Head of caudate nucleus (tissue), 42 donors: ENCODE measurements at regions not wholly inside any gene's neighbourhood (a gene's known extent, or its start where the extent isn't known, plus 50 kb on each side); places are given as distances from the start of the nearest gene placed in this dataset.
"Not testable (repeated sequence)": the region's sequence is repeated elsewhere in the genome, so short reads cannot be mapped to it uniquely, and the experiment has no call there.

ENCODE experiments used
- DNase-seq, 42 donors: peaks; one replicate each; pipeline versions ENCODE4 v3.0.0 to v3.0.0-alpha.2; 2020 to 2021; ENCODE audit warnings: mixed read lengths in 7 of 42
- intact Hi-C: fragments of 100-400 bp; cut with DNase I; formaldehyde crosslinking; loops from one replicate; pipeline ENCODE4 v1.15.0; 2022

GRCh38 chr3:177352424-177352823 lies 155.1 kb upstream of the TBL1XR1 start:
- intact Hi-C loops: no loop called here

GRCh38 chr3:177353140-177353539 lies 155.9 kb upstream of the TBL1XR1 start:
- intact Hi-C loops: no loop called here
- no peak for DNase-seq

More at GRCh38 chr3:177352424-177352823, 155.1 kb upstream of the TBL1XR1 start:
- DNase-seq: no peak

GRCh38 chr3:177353879-177354278 lies 156.6 kb upstream of the TBL1XR1 start:
- DNase-seq, intact Hi-C loops: not testable (repeated sequence)

GRCh38 chr3:177354466-177354865 lies 157.2 kb upstream of the TBL1XR1 start:
- intact Hi-C loops: no loop called here
- DNase-seq: no peak

- peak in 1 of 42 donors; percentile 25 for DNase-seq
- intact Hi-C loops: loop anchor here (5.0 kb wide), 1 partner anchor 299 kb away; no protein-coding TSS in a partner anchor
These were observed 158.8 kb upstream of the TBL1XR1 start for GRCh38 chr3:177356113-177356512.

- intact Hi-C loops: loop anchor here (5.0 kb wide), 1 partner anchor 300 kb away; no protein-coding TSS in a partner anchor
- DNase-seq: no peak
These were observed 159.7 kb upstream of the TBL1XR1 start for GRCh38 chr3:177356952-177357351.

GRCh38 chr3:177357352-177358090 lies 160.2 kb upstream of the TBL1XR1 start:
- intact Hi-C loops: loop anchor here (5.0 kb wide), 1 partner anchor 300 kb away; no protein-coding TSS in a partner anchor
- DNase-seq: peak in 3 of 42 donors; percentile 19 to 48 (median 40)

GRCh38 chr3:177358091-177358976 lies 161.1 kb upstream of the TBL1XR1 start:
- intact Hi-C loops: loop anchor here (5.0 kb wide), 1 partner anchor 301 kb away; no protein-coding TSS in a partner anchor
- DNase-seq: peak in 39 of 42 donors; percentile 13 to 70 (median 47)

GRCh38 chr3:177358977-177359592 lies 161.8 kb upstream of the TBL1XR1 start:
- peak in 35 of 42 donors; percentile 22 to 70 (median 41) for DNase-seq

GRCh38 chr3:177359593-177360357 lies 162.5 kb upstream of the TBL1XR1 start:
- intact Hi-C loops: loop anchor here (1.0 to 10.0 kb wide), 6 partner anchors 115 to 418 kb away; partner anchors contain the start of gene TBL1XR1
- DNase-seq: peak; percentile 86 to 98 (median 94)

More at GRCh38 chr3:177358977-177359592, 161.8 kb upstream of the TBL1XR1 start:
- intact Hi-C loops: loop anchor here (1.0 to 5.0 kb wide), 2 partner anchors 162 to 302 kb away; partner anchors contain the start of gene TBL1XR1

- intact Hi-C loops: loop anchor here (5.0 to 10.0 kb wide), 4 partner anchors 113 to 416 kb away; no protein-coding TSS in a partner anchor
- DNase-seq: peak in 4 of 42 donors; percentile 12 to 47 (median 20)
These were observed 164.0 kb upstream of the TBL1XR1 start for GRCh38 chr3:177361081-177361938.

GRCh38 chr3:177362626-177363025 lies 165.3 kb upstream of the TBL1XR1 start:
- peak in 1 of 42 donors; percentile 42 for DNase-seq
- intact Hi-C loops: loop anchor here (5.0 to 10.0 kb wide), 4 partner anchors 112 to 415 kb away; no protein-coding TSS in a partner anchor

- intact Hi-C loops: loop anchor here (5.0 to 10.0 kb wide), 4 partner anchors 111 to 413 kb away; no protein-coding TSS in a partner anchor
- DNase-seq: no peak
These were observed 167.0 kb upstream of the TBL1XR1 start for GRCh38 chr3:177364236-177364635.

GRCh38 chr3:177365294-177365693 lies 168.0 kb upstream of the TBL1XR1 start:
- intact Hi-C loops: loop anchor here (10.0 kb wide), 2 partner anchors 110 to 260 kb away; no protein-coding TSS in a partner anchor
- DNase-seq: peak in 1 of 42 donors; percentile 27

- intact Hi-C loops: loop anchor here (10.0 kb wide), 2 partner anchors 107 to 257 kb away; no protein-coding TSS in a partner anchor
These were observed 170.5 kb upstream of the TBL1XR1 start for GRCh38 chr3:177367788-177368187.

GRCh38 chr3:177370246-177370822 lies 173.1 kb upstream of the TBL1XR1 start:
- peak in 1 of 42 donors; percentile 38 for DNase-seq
- intact Hi-C loops: no loop called here

More at GRCh38 chr3:177367788-177368187, 170.5 kb upstream of the TBL1XR1 start:
- DNase-seq: peak in 1 of 42 donors; percentile 36
